LNCAP (cell line): ENCODE measurements at regions not wholly inside any gene's neighbourhood (a gene's known extent, or its start where the extent isn't known, plus 50 kb on each side); places are given as distances from the start of the nearest gene placed in this dataset.

Experiments
- TF ChIP-seq, protein P1 (sequence below): fragments of 450-650 bp; IDR thresholded peaks from 2 replicates; pipeline ENCODE4 v1.5.1; 2017; ENCODE audit warnings: mild to moderate bottlenecking

DNA sequence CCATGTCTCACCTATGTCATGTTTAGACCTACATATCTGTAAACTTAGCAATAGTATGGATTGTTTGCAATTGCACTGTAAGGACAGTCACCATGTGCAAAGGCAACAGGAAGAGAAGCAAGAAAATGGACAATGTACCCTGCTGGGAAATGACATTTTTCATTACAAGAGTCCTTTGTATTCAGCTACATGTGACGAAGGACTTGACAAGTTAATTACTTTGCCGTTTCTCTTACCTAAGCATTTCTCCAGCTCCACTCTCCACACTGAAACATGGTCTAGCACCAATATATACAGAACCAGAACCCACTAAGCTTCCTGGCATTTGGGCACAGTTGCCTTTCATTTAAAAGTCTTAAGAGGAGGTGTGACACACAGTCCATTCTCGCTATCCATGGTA is 76.6 kb upstream of the PFKP start:
- TF ChIP-seq, protein P1, sequence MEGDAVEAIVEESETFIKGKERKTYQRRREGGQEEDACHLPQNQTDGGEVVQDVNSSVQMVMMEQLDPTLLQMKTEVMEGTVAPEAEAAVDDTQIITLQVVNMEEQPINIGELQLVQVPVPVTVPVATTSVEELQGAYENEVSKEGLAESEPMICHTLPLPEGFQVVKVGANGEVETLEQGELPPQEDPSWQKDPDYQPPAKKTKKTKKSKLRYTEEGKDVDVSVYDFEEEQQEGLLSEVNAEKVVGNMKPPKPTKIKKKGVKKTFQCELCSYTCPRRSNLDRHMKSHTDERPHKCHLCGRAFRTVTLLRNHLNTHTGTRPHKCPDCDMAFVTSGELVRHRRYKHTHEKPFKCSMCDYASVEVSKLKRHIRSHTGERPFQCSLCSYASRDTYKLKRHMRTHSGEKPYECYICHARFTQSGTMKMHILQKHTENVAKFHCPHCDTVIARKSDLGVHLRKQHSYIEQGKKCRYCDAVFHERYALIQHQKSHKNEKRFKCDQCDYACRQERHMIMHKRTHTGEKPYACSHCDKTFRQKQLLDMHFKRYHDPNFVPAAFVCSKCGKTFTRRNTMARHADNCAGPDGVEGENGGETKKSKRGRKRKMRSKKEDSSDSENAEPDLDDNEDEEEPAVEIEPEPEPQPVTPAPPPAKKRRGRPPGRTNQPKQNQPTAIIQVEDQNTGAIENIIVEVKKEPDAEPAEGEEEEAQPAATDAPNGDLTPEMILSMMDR, result no peak

DNA sequence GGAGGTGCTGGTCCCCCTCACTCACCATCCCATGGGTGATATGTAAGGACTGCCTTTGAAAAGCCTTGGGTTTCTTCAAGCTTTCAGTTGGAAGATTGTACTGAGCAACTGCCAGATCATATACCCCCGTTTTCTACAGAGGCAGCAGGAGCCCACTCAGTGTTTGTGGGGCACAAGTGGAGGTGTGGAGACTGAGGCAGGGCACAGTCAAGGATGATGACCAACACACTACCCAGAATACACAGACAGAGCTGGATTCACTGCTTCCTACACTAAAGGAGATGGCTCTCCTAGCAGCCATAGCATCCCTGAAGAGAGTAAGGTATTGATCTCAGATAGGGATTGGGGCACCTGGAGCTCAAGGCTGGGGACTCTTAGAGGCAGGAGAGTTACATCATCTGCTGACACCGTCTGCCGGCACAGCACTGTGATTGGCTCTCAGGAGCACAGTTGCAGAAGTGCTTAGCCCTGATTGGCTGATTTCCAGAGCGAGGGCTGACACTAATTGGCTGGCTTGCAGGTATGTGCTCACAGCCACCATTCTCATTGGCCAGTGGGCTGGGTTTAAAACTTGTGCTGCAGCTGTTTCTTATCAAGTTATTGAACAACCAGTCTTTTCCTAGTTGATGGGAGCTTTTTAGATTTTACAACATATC is 77.9 kb upstream of the PFKP start:
- TF ChIP-seq, protein P1, result no peak

DNA sequence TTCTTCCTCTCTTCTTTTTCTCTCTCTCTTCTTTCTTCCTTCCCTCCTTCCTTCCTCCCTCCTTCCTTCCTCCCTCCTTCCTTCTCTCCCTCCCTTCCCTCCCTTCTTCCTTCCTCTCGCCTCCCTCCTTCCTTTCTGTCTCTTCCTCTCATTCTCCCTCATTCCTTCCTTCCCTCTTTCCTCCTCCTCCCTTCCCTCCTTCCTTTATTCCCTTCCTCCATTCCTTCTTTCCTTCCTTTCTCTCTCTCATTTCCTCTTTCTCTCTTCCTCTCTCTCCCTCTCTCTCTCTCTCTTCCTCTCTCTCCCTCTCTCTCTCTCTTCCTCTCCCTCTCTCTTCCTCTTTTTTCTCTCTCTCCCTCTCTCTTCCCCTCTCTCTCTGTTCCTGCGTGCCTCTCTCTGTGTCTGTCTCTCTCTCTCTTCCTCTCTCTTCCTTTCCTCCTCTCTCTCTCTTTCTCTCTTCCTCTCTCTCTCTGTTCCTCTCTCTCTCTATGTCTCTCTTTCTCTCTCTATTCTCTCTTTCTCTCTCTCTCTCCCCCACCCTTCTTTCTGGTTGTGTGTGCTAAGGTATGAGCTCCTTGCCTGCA is 80.1 kb upstream of the PFKP start:
- TF ChIP-seq, protein P1, result no peak

DNA sequence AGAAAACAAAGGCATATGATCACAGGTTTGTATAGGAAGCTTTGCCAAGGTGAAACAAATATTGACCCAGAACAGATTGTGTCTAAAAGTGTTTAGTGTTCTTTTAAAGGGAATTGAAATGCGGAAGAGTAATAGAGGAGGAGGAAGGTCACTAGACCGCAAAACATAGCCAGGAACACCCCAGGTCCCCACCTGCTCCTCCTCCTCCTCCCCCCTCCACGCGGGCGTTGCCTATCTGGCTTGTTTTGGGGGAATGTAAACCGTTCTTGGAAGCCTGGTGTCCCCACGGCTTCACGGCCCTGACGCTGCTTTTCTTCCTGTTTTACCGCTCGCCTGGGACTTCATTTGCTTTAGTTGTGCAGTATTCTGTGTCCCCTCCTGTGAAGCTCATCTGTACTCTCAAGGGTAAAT is 81.0 kb upstream of the PFKP start:
- TF ChIP-seq, protein P1, result no peak

DNA sequence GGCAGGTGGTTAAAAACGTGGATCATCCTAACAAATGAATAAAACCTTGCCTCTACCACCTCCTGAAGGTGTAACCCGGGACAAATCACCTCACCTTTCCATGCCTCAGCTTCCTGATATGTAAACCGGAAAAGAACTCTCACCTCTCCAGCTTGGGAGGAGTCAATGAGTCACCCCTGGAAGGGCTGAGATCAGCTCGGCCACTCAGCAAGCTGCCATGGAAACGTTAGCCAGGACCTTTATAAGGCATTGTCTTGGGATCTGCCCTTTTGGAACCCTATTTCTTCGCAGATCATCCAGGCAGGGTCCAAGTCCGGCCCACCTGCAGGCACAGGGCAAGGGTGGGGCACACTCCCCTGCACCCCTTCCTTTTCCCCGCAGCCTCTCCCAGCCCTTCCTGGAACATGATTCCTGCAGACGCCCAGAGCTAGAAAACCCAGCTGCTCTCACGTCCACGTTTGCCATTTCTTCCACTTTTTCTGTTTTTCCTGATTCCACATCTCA is 81.6 kb upstream of the PFKP start:
- TF ChIP-seq, protein P1, result no peak

DNA sequence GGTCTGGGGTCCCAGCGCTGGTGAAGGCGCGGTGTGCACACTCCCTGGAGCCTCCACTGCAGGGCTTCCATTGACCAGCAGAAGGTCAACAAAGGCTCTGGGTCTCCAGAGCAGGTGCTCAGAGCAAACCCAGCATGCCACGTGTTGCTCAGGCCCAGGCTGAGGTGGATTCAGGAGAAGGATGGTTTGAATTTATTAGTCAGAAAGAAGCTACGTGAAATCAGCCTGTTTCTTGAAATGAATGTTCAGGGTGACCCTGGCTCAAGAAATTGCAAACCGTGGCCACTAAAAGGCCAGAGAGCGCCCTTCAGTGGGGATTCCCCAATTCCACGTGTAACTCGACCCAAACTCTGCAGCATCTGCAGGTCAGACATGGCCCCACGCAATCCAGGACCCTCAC is 82.7 kb upstream of the PFKP start:
- TF ChIP-seq, protein P1, result no peak

DNA sequence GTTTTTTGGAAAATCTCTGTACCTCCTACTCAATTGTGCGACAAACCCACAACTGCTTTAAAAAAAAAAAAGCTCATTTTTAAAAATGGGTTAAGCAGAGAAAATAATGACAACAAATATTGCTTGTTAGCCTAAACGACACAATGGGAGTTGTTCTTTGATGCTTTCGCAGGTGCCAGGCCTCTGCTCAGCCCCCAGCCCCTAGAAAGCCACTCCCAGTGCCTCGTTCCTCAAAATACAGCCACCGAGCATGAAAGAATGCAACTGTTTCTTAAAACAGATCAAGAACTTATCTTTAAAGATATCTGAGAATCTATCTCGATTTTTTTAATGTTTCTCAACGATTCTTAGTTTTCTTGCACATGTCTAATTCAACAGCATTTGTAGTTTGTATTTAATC is 85.2 kb upstream of the PFKP start:
- TF ChIP-seq, protein P1, result no peak
